Panc1 (cell line): ENCODE measurements at regions not wholly inside any gene's neighbourhood (a gene's known extent, or its start where the extent isn't known, plus 50 kb on each side); places are given as distances from the start of the nearest gene placed in this dataset.
A peak's percentile ranks its signal among the peaks of the same experiment; 100 is the strongest.

Source experiments
- ATAC-seq: fragments of 200-7000 bp; cut with Tn5 transposase; 2 replicates; pipeline ENCODE4 v1.9.1; 2020; ENCODE audit warnings: mild to moderate bottlenecking, moderate library complexity
- BruUV-seq: library from RNA; stranded (reverse); fragments of 400-500 nt; replicated peaks from 2 replicates; lab custom pipeline; 2021; lab: Mats Ljungman, UMichigan
- CTCF ChIA-PET: fragments of 300-600 bp; sonication (Branson Sonifier 250); formaldehyde crosslinking; loops from one replicate; lab custom pipeline; 2022; ENCODE audit warnings: antibody characterized with exemption; lab: Charles Lee
- POLR2A ChIA-PET: fragments of 300-600 bp; sonication (Branson Sonifier 250); formaldehyde crosslinking; loops from one replicate; lab custom pipeline; 2022; ENCODE audit warnings: antibody characterized with exemption; lab: Charles Lee
- DNase-seq: peaks from one replicate; pipeline ENCODE4 v3.0.0-alpha.2; 2010; ENCODE audit warnings: low read depth, low spot score
- H3K27ac ChIP-seq: 2 replicates; pipeline ENCODE4 v1.5.1; 2011; ENCODE audit warnings: mild to moderate bottlenecking, low read length, inconsistent platforms
- H3K27me3 ChIP-seq: fragments of 200-500 bp; sonication (Bioruptor generic); 2 replicates; pipeline ENCODE4 v1.6.0; 2014; ENCODE audit warnings: low read length, inconsistent platforms; ENCODE audit not compliant: control insufficient read depth, insufficient read depth
- H3K36me3 ChIP-seq: fragments of 200-500 bp; sonication (Bioruptor generic); 2 replicates; pipeline ENCODE4 v1.5.1; 2014; ENCODE audit warnings: inconsistent platforms, mild to moderate bottlenecking, low read length, moderate library complexity; ENCODE audit not compliant: control insufficient read depth, insufficient read depth
- H3K4me1 ChIP-seq: 2 replicates; pipeline ENCODE4 v1.5.1; 2011; ENCODE audit warnings: inconsistent platforms, mild to moderate bottlenecking, low read length, moderate library complexity; ENCODE audit not compliant: control insufficient read depth, insufficient read depth
- H3K4me3 ChIP-seq, 2 experiments: 2 replicates each; pipeline ENCODE4 v1.5.1; 2011 to 2012; ENCODE audit warnings: low read depth in 2 of 2, low read length in 2 of 2, mild to moderate bottlenecking in 2 of 2, inconsistent platforms in 1 of 2, moderate library complexity in 1 of 2
- H3K9me3 ChIP-seq: fragments of 200-500 bp; sonication (Bioruptor generic); 2 replicates; pipeline ENCODE4 v1.5.1; 2014; ENCODE audit warnings: low read depth, mild to moderate bottlenecking, inconsistent platforms, low read length, moderate library complexity; ENCODE audit not compliant: control insufficient read depth, insufficient read depth
- CTCF ChIP-seq: fragments of 450-650 bp; IDR thresholded peaks from 2 replicates; pipeline ENCODE4 v1.5.1; 2017; ENCODE audit warnings: mild to moderate bottlenecking
- POLR2AphosphoS5 ChIP-seq: IDR thresholded peaks from 2 replicates; pipeline ENCODE4 v1.6.1; 2012; ENCODE audit warnings: mild to moderate bottlenecking, low read depth, low read length, moderate library complexity
- REST ChIP-seq, 2 experiments: IDR thresholded peaks; 2 replicates each; pipeline ENCODE4 v1.6.1; 2011 to 2012; ENCODE audit warnings: low read depth in 2 of 2, control low read depth in 1 of 2, low read length in 1 of 2, mild to moderate bottlenecking in 1 of 2, moderate library complexity in 1 of 2; ENCODE audit not compliant: insufficient read depth in 1 of 2
- SIN3A ChIP-seq: IDR thresholded peaks from 2 replicates; pipeline ENCODE4 v1.6.1; 2012; ENCODE audit warnings: low read depth, mild to moderate bottlenecking, low read length, moderate library complexity, borderline replicate concordance; ENCODE audit not compliant: insufficient read depth
- TCF7L2 ChIP-seq: IDR thresholded peaks from 2 replicates; pipeline ENCODE4 v1.6.1; 2011; ENCODE audit warnings: mild to moderate bottlenecking, low read depth, low read length, inconsistent platforms
- in situ Hi-C: cut with HindIII; loops from 2 replicates; pipeline ENCODE4 v1.10.0; 2016; ENCODE audit warnings: low sequenced_read_pairs, low pct_unique_long_range_greater_than_20kb
- intact Hi-C: fragments of 100-400 bp; cut with micrococcal nuclease; formaldehyde crosslinking; loops from one replicate; pipeline ENCODE4 v1.10.0; 2022; ENCODE audit not compliant: unreplicated experiment

GRCh38 chr2:105545730-105546627, 147.1 kb upstream of the FHL2 start:
- peak; percentile 86 for ATAC-seq
- intact Hi-C loops (no loop called here), in situ Hi-C loops (no loop called here)
- H3K36me3 ChIP-seq: no peaks in the 10 kb centered on the region
- peak; percentile 24 for DNase-seq
- no peaks in the 10 kb centered on the region for H3K9me3 ChIP-seq
- ChIA-PET CTCF (no interaction called here), POLR2A (no interaction called here)
- BruUV-seq: no TSS peak
- H3K27ac ChIP-seq: no peak overlapping the region; the same call in 1 of the 2 replicates
- no peak for TF ChIP-seq SIN3A
- TF ChIP-seq POLR2AphosphoS5: no peak
- TF ChIP-seq TCF7L2: no peak
- TF ChIP-seq CTCF: peak; percentile 96
- TF ChIP-seq REST (IDR thresholded peaks at IDR 0.05; ENCODE audit: insufficient read depth in 1 of 2, low read depth in 2 of 2, low read length in 1 of 2): no peak
- no peak overlapping the region for H3K4me3 ChIP-seq
- H3K27me3 ChIP-seq: no peaks in the 10 kb centered on the region
- no peaks in the 10 kb centered on the region for H3K4me1 ChIP-seq

- H3K9me3 ChIP-seq: no peaks in the 10 kb centered on the region
- intact Hi-C loops: no loop called here
- BruUV-seq: no TSS peak
Measured at GRCh38 chr2:105544591-105545377, 145.9 kb upstream of the FHL2 start.

More at GRCh38 chr2:105544591-105545377, 145.9 kb upstream of the FHL2 start:
- Histone ChIP-seq H3K36me3 (no peaks in the 10 kb centered on the region), H3K27ac (no peak overlapping the region; the same call in 1 of the 2 replicates), H3K4me1 (no peaks in the 10 kb centered on the region), H3K4me3 (no peak overlapping the region), H3K27me3 (no peaks in the 10 kb centered on the region)
- in situ Hi-C loops: no loop called here
- TF ChIP-seq SIN3A (no peak), CTCF (no peak), POLR2AphosphoS5 (no peak), TCF7L2 (no peak), REST (IDR thresholded peaks at IDR 0.05; ENCODE audit: insufficient read depth in 1 of 2, low read depth in 2 of 2, low read length in 1 of 2) (no peak)
- ATAC-seq: no peak
- no peak for DNase-seq
- ChIA-PET CTCF (no interaction called here), POLR2A (no interaction called here)
